ENCODE measurements at regions not wholly inside any gene's neighbourhood (a gene's known extent, or its start where the extent isn't known, plus 50 kb on each side); places are given as distances from the start of the nearest gene placed in this dataset.

DNA sequence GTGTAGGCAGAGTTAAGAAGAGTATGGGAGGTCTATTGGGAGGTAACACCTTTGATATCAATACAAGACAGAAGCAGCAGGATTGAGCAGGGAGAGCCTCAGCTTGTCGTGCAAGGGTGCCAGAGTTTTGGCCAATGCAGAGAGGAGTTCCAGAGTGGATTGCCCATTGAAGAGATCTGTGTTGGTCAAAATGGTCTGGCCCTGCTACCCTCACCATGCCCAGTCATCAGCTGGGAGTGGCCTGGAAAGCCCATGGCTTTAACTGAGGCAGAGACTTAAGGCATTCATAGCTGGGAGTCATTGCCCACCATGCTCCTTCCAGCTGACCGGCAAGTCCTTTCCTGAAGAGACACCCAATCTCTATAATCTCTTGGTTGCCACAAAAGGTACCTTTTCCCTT, 271.3 kb downstream of the ABHD5 start:
- no peak overlapping the region for H3K4me3 ChIP-seq (ENCODE audit: extremely low read depth, insufficient read depth, low read length, poor library complexity, severe bottlenecking)

DNA sequence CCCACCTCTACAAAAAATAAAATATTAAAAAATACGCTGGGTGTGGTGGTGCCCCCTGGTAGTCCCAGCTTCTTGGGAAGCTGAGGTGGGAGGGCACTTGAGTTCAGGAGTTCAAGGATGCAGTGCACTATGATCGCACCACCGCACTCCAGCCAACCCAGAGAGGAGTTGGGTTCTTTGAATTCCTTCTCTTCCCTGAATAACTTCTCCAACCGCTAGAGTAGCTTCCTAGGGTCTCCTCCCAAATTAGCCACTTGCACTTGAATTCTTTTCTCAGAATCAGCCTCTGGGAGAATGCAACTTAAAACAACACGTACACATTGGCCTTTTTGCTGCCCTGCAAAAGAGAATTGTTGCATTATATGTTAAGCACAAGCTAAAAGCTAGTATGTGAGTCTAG, 272.5 kb downstream of the ABHD5 start:
- WGBS, 2 experiments (ENCODE audit: insufficient coverage in 2 of 2), result 89 to 94% methylated on average over 3 to 4 of the region's 5 CpGs
- Histone ChIP-seq H3K9me3 (ENCODE audit: control insufficient read depth, low read length) (no peaks in the 10 kb centered on the region), H3K36me3 (ENCODE audit: control insufficient read depth, insufficient read depth, low read length) (no peaks in the 10 kb centered on the region), H3K4me3 (ENCODE audit: extremely low read depth, insufficient read depth, low read length, poor library complexity, severe bottlenecking) (no peak overlapping the region), H3K4me1 (ENCODE audit: control insufficient read depth, insufficient read depth, low read length, poor library complexity, severe bottlenecking) (no peaks in the 10 kb centered on the region), H3K27ac (ENCODE audit: low read depth, low read length, severe bottlenecking) (no peak overlapping the region)

More for the DNA sequence above, 271.3 kb downstream of the ABHD5 start:
- WGBS, 2 experiments (ENCODE audit: insufficient coverage in 2 of 2), result 69 to 86% methylated on average over 2 of the region's 2 CpGs
- Histone ChIP-seq H3K27ac (ENCODE audit: low read depth, low read length, severe bottlenecking) (no peak overlapping the region), H3K36me3 (ENCODE audit: control insufficient read depth, insufficient read depth, low read length) (no peaks in the 10 kb centered on the region), H3K9me3 (ENCODE audit: control insufficient read depth, low read length) (no peaks in the 10 kb centered on the region), H3K4me1 (ENCODE audit: control insufficient read depth, insufficient read depth, low read length, poor library complexity, severe bottlenecking) (no peaks in the 10 kb centered on the region)

DNA sequence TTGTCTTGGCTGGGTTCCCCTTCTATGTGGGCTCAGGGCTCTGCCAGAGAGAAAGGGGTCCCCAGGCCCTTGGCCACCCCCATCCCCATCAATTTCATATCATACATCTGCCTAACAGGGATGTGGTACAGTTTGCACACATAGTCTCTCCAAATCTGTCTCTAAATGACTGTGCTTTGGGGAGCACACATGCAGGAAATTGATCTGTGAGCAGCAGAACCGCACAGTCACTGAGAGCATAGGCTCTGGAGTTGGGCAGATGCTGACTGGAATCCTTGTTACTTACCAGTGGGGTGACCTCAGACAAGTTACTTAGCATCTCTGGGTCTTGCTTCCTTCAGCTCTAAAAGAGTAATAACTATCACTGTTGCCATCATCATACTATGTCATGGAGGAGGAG, 273.9 kb downstream of the ABHD5 start:
- H3K36me3 ChIP-seq (ENCODE audit: control insufficient read depth, insufficient read depth, low read length), result no peaks in the 10 kb centered on the region
- H3K9me3 ChIP-seq (ENCODE audit: control insufficient read depth, low read length), result no peaks in the 10 kb centered on the region
- H3K4me3 ChIP-seq (ENCODE audit: extremely low read depth, insufficient read depth, low read length, poor library complexity, severe bottlenecking), result no peak overlapping the region
- no peak overlapping the region for H3K27ac ChIP-seq (ENCODE audit: low read depth, low read length, severe bottlenecking)
- H3K4me1 ChIP-seq (ENCODE audit: control insufficient read depth, insufficient read depth, low read length, poor library complexity, severe bottlenecking), result no peaks in the 10 kb centered on the region
- 83% methylated on average over 1 of the region's 1 CpG; no CpG with 5 or more reads in 1 of the 2 experiments for WGBS, 2 experiments (ENCODE audit: insufficient coverage in 2 of 2)

DNA sequence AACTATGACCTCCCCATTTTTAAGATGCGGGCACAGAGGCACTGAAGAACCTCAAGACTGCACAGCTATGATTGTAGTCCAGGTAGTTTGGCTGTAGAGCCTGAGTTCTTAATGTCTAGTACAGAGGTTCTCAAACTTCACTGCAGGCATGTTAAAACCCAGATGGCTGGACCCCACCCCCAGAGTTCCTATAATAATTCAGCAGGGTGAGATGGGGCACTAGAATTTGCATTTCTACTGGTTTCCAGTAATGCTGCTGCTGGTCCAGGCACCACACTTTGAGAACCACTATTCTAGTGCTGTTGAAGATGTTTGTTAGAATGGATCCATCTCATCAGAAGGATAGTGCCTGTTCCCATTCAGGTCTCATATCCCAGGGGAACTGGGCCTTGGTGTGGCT, 274.9 kb downstream of the ABHD5 start:
- WGBS, 2 experiments (ENCODE audit: insufficient coverage in 2 of 2), result 86% methylated on average over 1 of the region's 1 CpG; no CpG with 5 or more reads in 1 of the 2 experiments
- H3K4me3 ChIP-seq (ENCODE audit: extremely low read depth, insufficient read depth, low read length, poor library complexity, severe bottlenecking), result no peak overlapping the region
- H3K27ac ChIP-seq (ENCODE audit: low read depth, low read length, severe bottlenecking), result no peak overlapping the region
- no peaks in the 10 kb centered on the region for H3K4me1 ChIP-seq (ENCODE audit: control insufficient read depth, insufficient read depth, low read length, poor library complexity, severe bottlenecking)
- H3K9me3 ChIP-seq (ENCODE audit: control insufficient read depth, low read length), result no peaks in the 10 kb centered on the region
- H3K36me3 ChIP-seq (ENCODE audit: control insufficient read depth, insufficient read depth, low read length), result no peaks in the 10 kb centered on the region

DNA sequence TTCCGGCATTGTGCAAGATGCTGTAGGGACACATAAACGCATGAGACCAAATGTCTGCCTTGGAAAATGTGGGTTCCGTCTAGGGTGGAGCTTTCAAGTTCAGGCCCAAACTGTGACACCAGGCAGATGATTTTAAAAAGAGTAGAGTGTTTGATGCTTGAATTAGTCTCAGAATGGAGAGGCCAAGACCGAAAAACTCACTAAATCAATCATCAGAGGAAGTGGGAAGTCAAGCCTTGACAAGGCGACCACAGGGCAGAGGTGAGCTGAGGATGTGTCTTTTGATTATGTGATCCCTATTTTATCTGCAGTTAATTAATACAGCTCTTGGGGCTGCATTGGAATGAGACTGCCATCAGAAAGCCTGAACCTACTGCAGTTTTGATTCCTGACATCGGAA, 275.4 kb downstream of the ABHD5 start:
- Histone ChIP-seq H3K4me3 (ENCODE audit: extremely low read depth, insufficient read depth, low read length, poor library complexity, severe bottlenecking) (no peak overlapping the region), H3K4me1 (ENCODE audit: control insufficient read depth, insufficient read depth, low read length, poor library complexity, severe bottlenecking) (no peaks in the 10 kb centered on the region), H3K27ac (ENCODE audit: low read depth, low read length, severe bottlenecking) (no peak overlapping the region), H3K36me3 (ENCODE audit: control insufficient read depth, insufficient read depth, low read length) (no peaks in the 10 kb centered on the region), H3K9me3 (ENCODE audit: control insufficient read depth, low read length) (no peaks in the 10 kb centered on the region)
- WGBS, 2 experiments (ENCODE audit: insufficient coverage in 2 of 2), result 82 to 91% methylated on average over 3 to 4 of the region's 6 CpGs

DNA sequence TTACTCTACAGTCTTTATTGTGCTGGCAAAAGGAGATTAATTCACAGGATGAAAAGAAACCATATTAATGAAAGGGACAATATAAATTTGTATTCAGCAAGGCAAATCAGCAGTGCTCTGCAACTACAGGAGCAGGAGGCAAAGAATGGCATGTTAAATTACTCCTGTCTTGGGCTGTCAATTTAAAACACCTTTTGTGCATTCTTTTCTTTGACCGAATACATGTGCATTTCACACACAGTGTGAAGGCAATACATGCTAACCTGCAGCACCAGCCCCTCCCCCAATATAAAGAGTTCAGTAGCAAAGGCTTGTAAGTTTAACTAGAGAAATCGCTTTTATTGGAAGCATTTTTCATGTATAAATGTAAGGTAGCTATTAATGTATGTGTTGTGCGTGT, 275.2 kb upstream of the TOPAZ1 start:
- no peaks in the 10 kb centered on the region for H3K9me3 ChIP-seq (ENCODE audit: control insufficient read depth, low read length)
- no peaks in the 10 kb centered on the region for H3K4me1 ChIP-seq (ENCODE audit: control insufficient read depth, insufficient read depth, low read length, poor library complexity, severe bottlenecking)
- WGBS, 2 experiments (ENCODE audit: insufficient coverage in 2 of 2), result 81 to 86% methylated on average over 1 to 2 of the region's 3 CpGs
- no peak overlapping the region for H3K4me3 ChIP-seq (ENCODE audit: extremely low read depth, insufficient read depth, low read length, poor library complexity, severe bottlenecking)
- no peaks in the 10 kb centered on the region for H3K36me3 ChIP-seq (ENCODE audit: control insufficient read depth, insufficient read depth, low read length)
- H3K27ac ChIP-seq (ENCODE audit: low read depth, low read length, severe bottlenecking), result no peak overlapping the region

DNA sequence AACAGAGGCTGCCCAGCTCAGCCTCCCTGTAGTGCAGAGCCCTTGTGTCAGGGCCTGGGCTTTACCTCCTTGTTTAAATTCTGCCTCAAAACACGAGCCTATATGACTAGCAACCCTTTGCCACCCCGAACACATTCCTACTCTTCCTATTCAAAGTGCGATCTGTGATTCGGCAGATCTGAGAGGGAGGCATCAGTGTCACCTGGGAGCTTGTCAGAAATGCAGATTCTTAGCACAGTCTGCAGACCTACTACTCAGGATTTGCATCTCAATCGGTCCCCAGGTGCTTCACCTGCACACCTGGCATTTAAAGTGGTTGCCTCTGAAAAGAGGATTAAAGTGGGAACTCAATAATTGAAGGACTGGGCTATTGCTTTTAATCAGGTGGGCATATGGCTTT, 273.2 kb upstream of the TOPAZ1 start:
- Histone ChIP-seq H3K36me3 (ENCODE audit: control insufficient read depth, insufficient read depth, low read length) (no peaks in the 10 kb centered on the region), H3K27ac (ENCODE audit: low read depth, low read length, severe bottlenecking) (no peak overlapping the region), H3K4me3 (ENCODE audit: extremely low read depth, insufficient read depth, low read length, poor library complexity, severe bottlenecking) (no peak overlapping the region), H3K9me3 (ENCODE audit: control insufficient read depth, low read length) (no peaks in the 10 kb centered on the region), H3K4me1 (ENCODE audit: control insufficient read depth, insufficient read depth, low read length, poor library complexity, severe bottlenecking) (no peaks in the 10 kb centered on the region)
- WGBS, 2 experiments (ENCODE audit: insufficient coverage in 2 of 2), result 49 to 52% methylated on average over 4 to 5 of the region's 5 CpGs

DNA sequence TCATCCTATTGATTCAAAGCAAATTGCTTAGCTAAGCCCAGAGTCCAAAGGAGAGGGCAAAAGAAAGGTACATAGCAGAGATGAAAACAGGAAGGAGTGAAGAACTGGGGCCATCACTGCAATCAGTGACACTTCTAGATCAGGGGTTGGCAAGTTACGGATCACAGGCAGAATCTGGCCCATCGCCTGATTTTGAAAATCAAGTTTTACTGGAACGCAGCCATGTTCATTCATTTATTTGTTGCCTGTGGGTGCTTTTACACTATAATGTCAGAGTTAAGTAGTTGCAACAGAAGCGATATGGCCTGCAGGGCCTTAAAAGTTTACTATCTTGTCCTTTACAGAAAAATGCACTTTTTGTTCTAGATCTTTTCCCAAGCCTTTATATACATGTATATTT, 271.7 kb upstream of the TOPAZ1 start:
- Histone ChIP-seq H3K9me3 (ENCODE audit: control insufficient read depth, low read length) (no peaks in the 10 kb centered on the region), H3K4me3 (ENCODE audit: extremely low read depth, insufficient read depth, low read length, poor library complexity, severe bottlenecking) (no peak overlapping the region), H3K36me3 (ENCODE audit: control insufficient read depth, insufficient read depth, low read length) (no peaks in the 10 kb centered on the region), H3K4me1 (ENCODE audit: control insufficient read depth, insufficient read depth, low read length, poor library complexity, severe bottlenecking) (no peaks in the 10 kb centered on the region), H3K27ac (ENCODE audit: low read depth, low read length, severe bottlenecking) (no peak overlapping the region)
- WGBS, 2 experiments (ENCODE audit: insufficient coverage in 2 of 2), result 76 to 92% methylated on average over 2 to 3 of the region's 4 CpGs

DNA sequence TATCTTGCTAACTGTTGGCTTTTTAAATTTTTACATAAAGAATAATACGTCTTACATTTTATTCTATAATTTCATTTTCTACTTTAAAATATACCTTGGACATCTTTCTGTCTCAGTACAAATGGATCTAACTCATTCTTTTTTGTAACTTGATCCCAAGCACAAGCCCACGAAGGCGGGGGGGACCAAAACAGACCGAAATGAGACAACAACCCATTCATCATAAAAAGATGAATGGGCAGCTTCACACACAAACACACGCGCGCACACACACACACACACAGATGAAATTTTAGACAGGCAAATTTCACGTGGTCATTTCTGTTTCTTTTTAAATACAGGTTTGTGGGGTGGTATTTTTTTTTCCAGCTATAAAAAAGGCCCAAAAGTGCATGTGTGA, 271.3 kb upstream of the TOPAZ1 start:
- Histone ChIP-seq H3K36me3 (ENCODE audit: control insufficient read depth, insufficient read depth, low read length) (no peaks in the 10 kb centered on the region), H3K4me1 (ENCODE audit: control insufficient read depth, insufficient read depth, low read length, poor library complexity, severe bottlenecking) (no peaks in the 10 kb centered on the region), H3K9me3 (ENCODE audit: control insufficient read depth, low read length) (no peaks in the 10 kb centered on the region), H3K4me3 (ENCODE audit: extremely low read depth, insufficient read depth, low read length, poor library complexity, severe bottlenecking) (no peak overlapping the region), H3K27ac (ENCODE audit: low read depth, low read length, severe bottlenecking) (no peak overlapping the region)
- WGBS, 2 experiments (ENCODE audit: insufficient coverage in 2 of 2), result 73% methylated on average over 3 of the region's 8 CpGs; no CpG with 5 or more reads in 1 of the 2 experiments

DNA sequence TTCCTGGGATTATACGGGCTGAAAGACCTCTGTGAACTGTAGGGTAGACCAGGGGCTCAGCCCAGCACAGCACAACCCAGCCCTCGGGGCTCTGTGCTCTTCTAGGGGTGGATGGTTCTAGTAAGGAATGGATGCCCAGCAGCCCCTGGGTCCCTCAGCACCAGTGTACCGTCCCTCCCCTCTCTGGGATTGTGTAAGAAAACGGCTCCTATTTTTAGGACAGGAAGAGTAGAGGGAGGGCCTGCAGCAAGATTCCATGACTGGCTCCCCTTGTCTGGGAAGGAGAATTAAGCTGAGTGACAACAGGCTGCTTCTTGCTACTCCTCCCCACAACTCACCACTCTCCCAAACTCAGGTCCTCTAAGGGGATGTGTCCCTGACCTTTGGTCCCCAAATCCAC, 270.8 kb upstream of the TOPAZ1 start:
- Histone ChIP-seq H3K27ac (ENCODE audit: low read depth, low read length, severe bottlenecking) (no peak overlapping the region), H3K4me3 (ENCODE audit: extremely low read depth, insufficient read depth, low read length, poor library complexity, severe bottlenecking) (no peak overlapping the region), H3K9me3 (ENCODE audit: control insufficient read depth, low read length) (no peaks in the 10 kb centered on the region), H3K4me1 (ENCODE audit: control insufficient read depth, insufficient read depth, low read length, poor library complexity, severe bottlenecking) (no peaks in the 10 kb centered on the region), H3K36me3 (ENCODE audit: control insufficient read depth, insufficient read depth, low read length) (no peaks in the 10 kb centered on the region)
- WGBS, 2 experiments (ENCODE audit: insufficient coverage in 2 of 2), result 71% methylated on average over 2 of the region's 4 CpGs; no CpG with 5 or more reads in 1 of the 2 experiments

DNA sequence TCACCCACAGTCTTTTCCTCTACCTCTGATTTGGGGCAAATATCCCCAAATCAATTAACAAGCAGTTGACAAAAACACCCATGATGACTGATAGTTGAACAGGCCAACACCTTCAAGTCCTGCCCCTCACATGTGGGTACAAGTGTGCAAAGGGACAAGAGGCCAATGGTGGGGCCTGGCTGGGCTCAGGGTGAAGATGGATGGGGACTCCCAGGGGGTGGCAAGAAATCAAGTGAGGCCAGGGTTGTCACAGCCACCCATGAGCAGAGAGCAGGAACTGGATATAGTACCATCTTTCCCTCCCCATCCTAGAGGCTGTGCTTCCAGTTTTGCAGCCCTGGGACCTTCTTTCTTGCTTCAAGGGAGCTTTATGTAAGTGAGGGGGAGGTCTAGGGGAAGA, 270.2 kb upstream of the TOPAZ1 start:
- Histone ChIP-seq H3K36me3 (ENCODE audit: control insufficient read depth, insufficient read depth, low read length) (no peaks in the 10 kb centered on the region), H3K4me1 (ENCODE audit: control insufficient read depth, insufficient read depth, low read length, poor library complexity, severe bottlenecking) (no peaks in the 10 kb centered on the region), H3K4me3 (ENCODE audit: extremely low read depth, insufficient read depth, low read length, poor library complexity, severe bottlenecking) (no peak overlapping the region), H3K27ac (ENCODE audit: low read depth, low read length, severe bottlenecking) (no peak overlapping the region), H3K9me3 (ENCODE audit: control insufficient read depth, low read length) (no peaks in the 10 kb centered on the region)

DNA sequence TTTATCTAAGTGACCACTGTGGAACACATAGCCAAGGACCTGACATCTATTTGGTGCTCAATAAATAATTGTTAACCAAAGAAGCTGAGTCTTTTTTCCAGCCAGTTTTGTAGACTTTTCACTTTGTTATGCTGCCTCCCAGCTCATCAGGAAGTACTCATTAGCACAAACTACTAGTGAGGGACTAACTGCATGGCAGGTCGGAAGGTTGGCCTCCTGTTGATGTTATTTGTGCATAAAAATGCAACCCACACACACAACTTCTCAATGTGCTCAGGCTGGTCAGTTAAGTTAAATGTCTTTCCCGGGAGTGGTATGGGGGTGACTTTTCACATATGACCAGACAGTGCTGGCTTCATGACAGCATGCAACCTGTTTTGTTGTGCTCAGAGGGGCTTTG, 263.0 kb upstream of the TOPAZ1 start:
- H3K4me3 ChIP-seq (ENCODE audit: extremely low read depth, insufficient read depth, low read length, poor library complexity, severe bottlenecking), result no peak overlapping the region
- WGBS, 2 experiments (ENCODE audit: insufficient coverage in 2 of 2), result no CpG with 5 or more reads among the region's 2 CpGs
- H3K4me1 ChIP-seq (ENCODE audit: control insufficient read depth, insufficient read depth, low read length, poor library complexity, severe bottlenecking), result no peaks in the 10 kb centered on the region
- no peaks in the 10 kb centered on the region for H3K36me3 ChIP-seq (ENCODE audit: control insufficient read depth, insufficient read depth, low read length)
- H3K27ac ChIP-seq (ENCODE audit: low read depth, low read length, severe bottlenecking), result no peak overlapping the region
- H3K9me3 ChIP-seq (ENCODE audit: control insufficient read depth, low read length), result no peaks in the 10 kb centered on the region

Data from mesodermal cell (in vitro differentiated cells).